Esophagus squamous epithelium (tissue), 5 donors: ENCODE measurements at regions not wholly inside any gene's neighbourhood (a gene's known extent, or its start where the extent isn't known, plus 50 kb on each side); places are given as distances from the start of the nearest gene placed in this dataset.

Experiments
- DNase-seq: peaks from one replicate; lab custom pipeline; 2025; lab: John Stamatoyannopoulos, UW
- H3K27ac ChIP-seq, 4 donors: fragments of 200-600 bp; sonication (generic); one replicate each; pipeline ENCODE4 v1.5.1; 2016 to 2019; ENCODE audit warnings: mild to moderate bottlenecking in 1 of 4
- H3K27me3 ChIP-seq, 4 donors: fragments of 200-600 bp; sonication (generic); 1 replicate in 3 of 4; 2 replicates in 1 of 4; pipeline versions ENCODE4 v1.5.1 to v1.6.0; 2017 to 2021; ENCODE audit warnings: antibody characterized with exemption in 1 of 4
- H3K36me3 ChIP-seq, 3 donors: fragments of 200-600 bp; sonication (generic); one replicate each; pipeline ENCODE4 v1.5.1; 2016 to 2019
- H3K4me1 ChIP-seq, 3 donors: fragments of 200-600 bp; sonication (generic); one replicate each; pipeline ENCODE4 v1.5.1; 2017 to 2019
- H3K4me3 ChIP-seq, 4 donors: fragments of 200-600 bp; sonication (generic); 1 replicate in 3 of 4; 2 replicates in 1 of 4; pipeline ENCODE4 v1.5.1; 2016 to 2019; ENCODE audit warnings: mild to moderate bottlenecking in 2 of 4, moderate library complexity in 1 of 4
- H3K9me3 ChIP-seq, 3 donors: fragments of 200-600 bp; sonication (generic); one replicate each; pipeline ENCODE4 v1.5.1; 2016 to 2019
- CTCF ChIP-seq, 6 experiments: fragments of 450-650 bp in 4 of 6; fragments of 200-600 bp in 2 of 6; sonication (generic) in 2 of 6; IDR thresholded peaks; one replicate each; pipeline ENCODE4 v1.5.1; 2016 to 2019; ENCODE audit warnings: antibody characterized with exemption in 6 of 6, mild to moderate bottlenecking in 4 of 6, moderate library complexity in 4 of 6
- POLR2A ChIP-seq, 4 donors: fragments of 450-650 bp; IDR thresholded peaks; one replicate each; pipeline ENCODE4 v1.6.1; 2017; ENCODE audit warnings: antibody characterized with exemption in 4 of 4, mild to moderate bottlenecking in 4 of 4, moderate library complexity in 3 of 4
- WGBS, 2 donors: methylation state at CpG; one replicate each; pipeline ENCODE4 v1.1.5; 2018; 5-methylcytosine and 5-hydroxymethylcytosine counted together
- intact Hi-C: fragments of 100-400 bp; cut with DNase I; formaldehyde crosslinking; loops from one replicate; pipeline ENCODE4 v1.15.0; 2022
- donor health status: DM: yes; HTN: yes; CAD: no.

- H3K4me1 ChIP-seq = no peaks in the 10 kb centered on the region
- no peaks in the 10 kb centered on the region for H3K9me3 ChIP-seq
- intact Hi-C loops = no loop called here
- no peaks in the 10 kb centered on the region for H3K36me3 ChIP-seq
- no peaks in the 10 kb centered on the region for H3K27me3 ChIP-seq
- TF ChIP-seq POLR2A (IDR thresholded peaks at IDR 0.05) (no peak), CTCF (IDR thresholded peaks at IDR 0.05) (no peak)
- no peak overlapping the region for H3K4me3 ChIP-seq
- no peak for DNase-seq
- WGBS, 2 donors = 45 to 46% methylated on average over 5 of the region's 5 CpGs
- H3K27ac ChIP-seq = no peak overlapping the region
These were observed 471.6 kb downstream of the MBD2 start for GRCh38 chr18:53752781-53753367.

GRCh38 chr18:53749766-53750165 lies 474.7 kb downstream of the MBD2 start:
- TF ChIP-seq POLR2A (IDR thresholded peaks at IDR 0.05) = no peak
- TF ChIP-seq CTCF (IDR thresholded peaks at IDR 0.05) = no peak
- no peaks in the 10 kb centered on the region for H3K9me3 ChIP-seq
- no peaks in the 10 kb centered on the region for H3K4me1 ChIP-seq
- WGBS, 2 donors = 63 to 69% methylated on average over 5 of the region's 5 CpGs
- no peak for DNase-seq
- no peaks in the 10 kb centered on the region for H3K36me3 ChIP-seq
- intact Hi-C loops = no loop called here
- no peak overlapping the region for H3K4me3 ChIP-seq
- no peaks in the 10 kb centered on the region for H3K27me3 ChIP-seq
- no peak overlapping the region for H3K27ac ChIP-seq

- H3K4me1 ChIP-seq = no peaks in the 10 kb centered on the region
- no peak for TF ChIP-seq POLR2A (IDR thresholded peaks at IDR 0.05)
- no peak for TF ChIP-seq CTCF (IDR thresholded peaks at IDR 0.05)
- H3K27me3 ChIP-seq = no peaks in the 10 kb centered on the region
- DNase-seq = no peak
- no peak overlapping the region for H3K27ac ChIP-seq
- no peaks in the 10 kb centered on the region for H3K9me3 ChIP-seq
- H3K4me3 ChIP-seq = no peak overlapping the region
- intact Hi-C loops = no loop called here
- H3K36me3 ChIP-seq = no peaks in the 10 kb centered on the region
These were observed 476.8 kb downstream of the MBD2 start for GRCh38 chr18:53747663-53748160.

- H3K4me3 ChIP-seq = no peak overlapping the region
- H3K9me3 ChIP-seq = no peaks in the 10 kb centered on the region
- H3K27me3 ChIP-seq = no peaks in the 10 kb centered on the region
- no peak for DNase-seq
- WGBS, 2 donors = 47 to 50% methylated on average over 2 of the region's 2 CpGs
- intact Hi-C loops = no loop called here
- H3K4me1 ChIP-seq = no peaks in the 10 kb centered on the region
- no peak overlapping the region for H3K27ac ChIP-seq
- H3K36me3 ChIP-seq = no peaks in the 10 kb centered on the region
- TF ChIP-seq CTCF (IDR thresholded peaks at IDR 0.05) (no peak), POLR2A (IDR thresholded peaks at IDR 0.05) (no peak)
These were observed 477.3 kb downstream of the MBD2 start for GRCh38 chr18:53747210-53747609.

GRCh38 chr18:53745986-53746385 lies 478.5 kb downstream of the MBD2 start:
- TF ChIP-seq CTCF (IDR thresholded peaks at IDR 0.05) = no peak
- no peak for TF ChIP-seq POLR2A (IDR thresholded peaks at IDR 0.05)
- Histone ChIP-seq H3K4me3 (no peak overlapping the region), H3K9me3 (no peaks in the 10 kb centered on the region), H3K27me3 (no peaks in the 10 kb centered on the region), H3K27ac (no peak overlapping the region), H3K4me1 (no peaks in the 10 kb centered on the region), H3K36me3 (no peaks in the 10 kb centered on the region)
- 11 to 33% methylated on average over 1 of the region's 1 CpG for WGBS, 2 donors
- DNase-seq = no peak
- intact Hi-C loops = no loop called here
